GM19043 (cell line): ENCODE measurements at regions not wholly inside any gene's neighbourhood (a gene's known extent, or its start where the extent isn't known, plus 50 kb on each side); places are given as distances from the start of the nearest gene placed in this dataset.
"Not testable (repeated sequence)": the region's sequence is repeated elsewhere in the genome, so short reads cannot be mapped to it uniquely, and the experiment has no call there.

Experiments
- ATAC-seq: cut with Tn5 transposase; IDR thresholded peaks from one replicate; pipeline ENCODE4 v1.9.1; 2021; ENCODE audit warnings: low read depth; ENCODE audit not compliant: unreplicated experiment

GRCh38 chr2:78127424-78127823, 605.2 kb upstream of the LRRTM4 start:
- no peak for ATAC-seq

- ATAC-seq, result no peak
These were observed 610.5 kb upstream of the LRRTM4 start for GRCh38 chr2:78132391-78133370.

GRCh38 chr2:78145395-78145996, 623.3 kb upstream of the LRRTM4 start:
- no peak for ATAC-seq

- ATAC-seq, result no peak
These were observed 624.0 kb upstream of the LRRTM4 start for GRCh38 chr2:78145997-78146722.

GRCh38 chr2:78147466-78147865, 625.3 kb upstream of the LRRTM4 start:
- no peak for ATAC-seq

GRCh38 chr2:78154586-78154985, 632.4 kb upstream of the LRRTM4 start:
- no peak for ATAC-seq

GRCh38 chr2:78162202-78162601, 640.0 kb upstream of the LRRTM4 start:
- no peak for ATAC-seq

GRCh38 chr2:78172157-78172556, 650.0 kb upstream of the LRRTM4 start:
- ATAC-seq, result not testable (repeated sequence)

- ATAC-seq, result no peak
These were observed 653.5 kb upstream of the LRRTM4 start for GRCh38 chr2:78175645-78176044.

GRCh38 chr2:78201064-78201575, 678.9 kb upstream of the LRRTM4 start:
- no peak for ATAC-seq

- no peak for ATAC-seq
These were observed 680.2 kb upstream of the LRRTM4 start for GRCh38 chr2:78202366-78202765.

- ATAC-seq, result no peak
These were observed 681.0 kb upstream of the LRRTM4 start for GRCh38 chr2:78202986-78203670.

- ATAC-seq, result no peak
These were observed 695.9 kb upstream of the LRRTM4 start for GRCh38 chr2:78218066-78218465.

- ATAC-seq, result no peak
These were observed 715.5 kb upstream of the LRRTM4 start for GRCh38 chr2:78237704-78238103.

- no peak for ATAC-seq
These were observed 723.4 kb upstream of the LRRTM4 start for GRCh38 chr2:78245394-78246135.

GRCh38 chr2:78251708-78252107, 729.5 kb upstream of the LRRTM4 start:
- no peak for ATAC-seq

GRCh38 chr2:78260861-78261260, 738.7 kb upstream of the LRRTM4 start:
- ATAC-seq, result no peak

GRCh38 chr2:78261454-78261853, 739.3 kb upstream of the LRRTM4 start:
- ATAC-seq, result no peak

GRCh38 chr2:78262089-78262488, 739.9 kb upstream of the LRRTM4 start:
- ATAC-seq, result not testable (repeated sequence)
